IPS DF 6.9 (cell line): ENCODE measurements at regions not wholly inside any gene's neighbourhood (a gene's known extent, or its start where the extent isn't known, plus 50 kb on each side); places are given as distances from the start of the nearest gene placed in this dataset.
"Not testable (repeated sequence)": the region's sequence is repeated elsewhere in the genome, so short reads cannot be mapped to it uniquely, and the experiment has no call there.

ENCODE experiments used
- DNase-seq: peaks from one replicate; pipeline ENCODE4 v3.0.0-alpha.2; 2013; ENCODE audit warnings: low read depth, low spot score
- H3K27ac ChIP-seq: one replicate; pipeline ENCODE4 v1.5.1; 2013; ENCODE audit warnings: low read length, control low read depth
- H3K27me3 ChIP-seq: 2 replicates; pipeline ENCODE4 v1.6.1; 2013; ENCODE audit warnings: mild to moderate bottlenecking, low read length; ENCODE audit not compliant: control insufficient read depth, insufficient read depth
- H3K36me3 ChIP-seq: 2 replicates; pipeline ENCODE4 v1.6.1; 2013; ENCODE audit warnings: low read length; ENCODE audit not compliant: control insufficient read depth, insufficient read depth
- H3K4me1 ChIP-seq: 2 replicates; pipeline ENCODE4 v1.6.1; 2013; ENCODE audit warnings: low read length; ENCODE audit not compliant: control insufficient read depth, insufficient read depth
- H3K4me3 ChIP-seq: 2 replicates; pipeline ENCODE4 v1.5.1; 2013; ENCODE audit warnings: mild to moderate bottlenecking, low read length
- H3K9me3 ChIP-seq: 2 replicates; pipeline ENCODE4 v1.6.1; 2013; ENCODE audit warnings: low read length, inconsistent platforms; ENCODE audit not compliant: control insufficient read depth, insufficient read depth
- WGBS: extraction: QIAGEN DNeasy Blood & Tissue Kit; methylation state at CpG from one replicate; pipeline ENCODE4 v1.1.7; 2013; ENCODE audit warnings: mixed read lengths, missing lambda C conversion rate; ENCODE audit not compliant: insufficient read length, insufficient coverage; 5-methylcytosine and 5-hydroxymethylcytosine counted together

DNA sequence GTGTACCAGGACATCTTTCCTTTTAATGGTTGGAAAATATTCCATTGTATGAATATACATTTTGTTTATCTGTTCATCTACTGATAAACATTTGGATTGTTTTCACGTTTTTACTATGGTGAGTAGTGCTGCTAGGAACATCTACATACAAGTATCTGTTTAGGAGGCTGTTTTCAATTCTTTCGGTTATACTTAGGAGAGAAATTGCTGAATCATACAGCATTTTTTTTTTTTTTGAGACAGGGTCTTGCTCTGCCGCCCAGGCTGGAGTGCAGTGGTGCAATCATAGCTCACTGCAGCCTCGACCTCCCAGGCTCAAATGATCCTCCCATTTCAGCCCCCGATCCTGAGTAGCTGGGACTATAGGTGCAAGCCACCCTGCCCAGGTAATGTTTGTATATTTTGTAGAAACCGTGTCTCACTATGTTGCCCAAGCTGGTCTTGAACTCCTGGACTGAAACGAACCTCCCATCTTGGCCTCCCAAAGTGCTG, 122.9 kb downstream of the CRLF3 start:
- Histone ChIP-seq H3K9me3 (no peaks in the 10 kb centered on the region), H3K4me3 (no peak overlapping the region), H3K27ac (no peak overlapping the region), H3K4me1 (peaks cover 1% of the 10 kb centered on the region; the same call in 1 of the 2 replicates), H3K27me3 (no peaks in the 10 kb centered on the region), H3K36me3 (no peaks in the 10 kb centered on the region)
- no peak for DNase-seq
- WGBS: no CpG with 5 or more reads among the region's 7 CpGs

DNA sequence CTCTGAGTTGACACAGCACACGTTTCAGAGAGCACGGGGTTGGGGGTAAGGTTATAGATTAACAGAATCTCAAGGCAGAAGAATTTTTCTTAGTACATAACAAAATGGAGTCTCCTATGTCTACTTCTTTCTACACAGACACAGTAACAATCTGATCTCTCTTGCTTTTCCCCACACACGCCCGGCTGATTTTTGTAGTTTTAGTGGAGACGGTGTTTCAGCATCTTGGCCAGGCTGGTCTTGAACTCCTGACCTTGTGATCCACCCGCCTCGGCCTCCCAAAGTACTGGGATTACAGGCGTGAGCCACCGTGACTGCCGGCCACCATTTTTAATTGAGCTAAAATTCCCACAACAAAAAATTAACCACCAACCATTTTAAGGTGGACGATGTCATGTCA, 123.7 kb downstream of the CRLF3 start:
- not testable (repeated sequence) for H3K4me3 ChIP-seq, H3K27me3 ChIP-seq, H3K9me3 ChIP-seq, H3K27ac ChIP-seq, DNase-seq, H3K4me1 ChIP-seq, H3K36me3 ChIP-seq
- WGBS: no CpG with 5 or more reads among the region's 11 CpGs

DNA sequence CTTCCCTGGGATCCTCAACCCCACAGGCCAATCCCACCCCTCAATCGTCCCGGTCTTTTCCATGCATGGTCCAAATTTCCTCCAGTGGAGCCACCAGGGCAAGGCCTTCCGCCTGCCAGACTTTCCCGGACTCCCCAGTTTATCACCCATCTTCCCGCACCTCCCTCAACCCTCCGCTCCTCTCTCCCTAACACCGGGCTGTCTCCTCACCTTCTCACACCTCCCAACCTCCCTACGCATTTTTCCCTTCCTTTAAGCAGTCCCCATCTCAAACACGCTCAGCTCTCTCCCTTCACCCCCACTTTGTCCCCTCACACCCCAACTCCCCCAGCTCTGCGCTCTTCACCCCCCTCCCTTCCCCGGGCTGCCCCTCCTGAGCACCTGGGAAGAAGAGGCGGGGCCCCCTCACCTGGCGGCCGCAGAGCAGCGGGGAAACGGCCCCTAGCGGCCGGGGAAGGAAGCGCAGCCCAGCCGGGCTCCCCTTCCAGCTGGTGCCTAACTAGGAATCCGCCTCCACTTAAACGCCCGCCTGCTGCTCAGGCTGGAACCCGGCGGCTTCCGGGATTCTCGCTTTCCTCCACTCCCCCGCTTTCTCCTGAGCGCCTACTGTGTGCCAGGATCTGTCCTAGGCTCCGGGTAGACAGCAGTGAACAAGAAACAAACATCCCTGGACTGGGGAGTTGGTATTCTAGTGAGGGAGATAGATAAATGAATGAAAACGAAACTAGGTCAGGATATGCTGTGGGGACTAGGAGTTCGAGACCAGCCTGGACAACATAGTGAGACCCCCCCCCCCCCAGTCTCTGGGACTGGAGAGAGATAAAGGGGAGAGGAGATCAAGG, 126.7 kb downstream of the CRLF3 start:
- not testable (repeated sequence) for H3K27ac ChIP-seq, H3K9me3 ChIP-seq, H3K27me3 ChIP-seq, H3K36me3 ChIP-seq, H3K4me1 ChIP-seq
- peak; percentile 64 for DNase-seq
- WGBS: no CpG with 5 or more reads among the region's 32 CpGs
- H3K4me3 ChIP-seq: peak overlapping the region; percentile 24; the same call in 1 of the 2 replicates

DNA sequence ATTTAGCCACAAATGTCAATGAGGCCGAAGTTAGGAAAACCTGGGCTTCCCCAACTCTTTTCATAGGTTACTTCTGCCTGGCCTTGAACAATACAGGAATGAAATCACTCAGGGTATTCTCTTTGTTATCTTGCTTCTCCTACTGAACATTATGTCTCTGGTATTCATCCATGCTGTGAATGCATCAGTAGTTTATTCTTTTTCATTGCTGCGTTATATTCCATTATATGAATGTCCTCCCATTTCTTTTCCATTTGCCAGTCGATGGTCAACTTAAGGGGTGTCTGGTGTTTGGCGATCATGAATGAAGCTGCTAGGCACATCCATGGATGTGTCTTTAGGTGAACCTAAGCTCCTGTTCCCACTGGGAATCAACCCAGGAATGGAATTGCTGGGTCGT, 128.3 kb downstream of the CRLF3 start:
- no peak for DNase-seq
- Histone ChIP-seq H3K27ac (no peak overlapping the region), H3K4me3 (no peak overlapping the region), H3K9me3 (no peaks in the 10 kb centered on the region), H3K36me3 (no peaks in the 10 kb centered on the region), H3K27me3 (no peaks in the 10 kb centered on the region), H3K4me1 (no peaks in the 10 kb centered on the region; the same call in 1 of the 2 replicates)
- WGBS: no CpG with 5 or more reads among the region's 5 CpGs

DNA sequence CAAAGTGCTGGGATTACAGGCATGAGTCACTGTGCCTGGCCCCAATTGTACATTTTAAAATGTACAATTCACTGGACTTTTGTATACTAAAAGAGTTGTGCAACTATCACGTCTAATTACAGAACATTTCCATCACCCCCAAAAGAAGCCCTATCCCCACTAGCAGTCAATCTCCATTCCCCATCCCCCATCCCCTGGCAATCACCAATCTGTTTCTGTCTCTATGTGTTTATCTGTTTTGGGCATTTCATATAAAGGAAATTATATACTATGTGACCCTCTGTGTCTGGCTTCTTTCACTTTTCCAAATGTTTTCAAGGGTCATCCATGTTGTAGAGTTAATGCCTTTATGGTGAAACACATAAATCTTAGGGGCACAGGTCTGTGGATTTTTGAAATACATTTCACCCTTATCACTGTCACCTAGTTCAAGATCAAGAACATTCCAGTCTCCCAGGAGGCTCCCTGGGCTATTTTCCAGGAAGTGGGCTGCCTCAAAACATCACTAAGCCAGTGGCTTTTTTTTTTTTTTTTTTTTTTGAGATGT, 129.2 kb downstream of the CRLF3 start:
- H3K27ac ChIP-seq, H3K36me3 ChIP-seq, H3K4me1 ChIP-seq, H3K4me3 ChIP-seq, H3K27me3 ChIP-seq, H3K9me3 ChIP-seq, DNase-seq: not testable (repeated sequence)
- no CpG with 5 or more reads among the region's 1 CpG for WGBS

DNA sequence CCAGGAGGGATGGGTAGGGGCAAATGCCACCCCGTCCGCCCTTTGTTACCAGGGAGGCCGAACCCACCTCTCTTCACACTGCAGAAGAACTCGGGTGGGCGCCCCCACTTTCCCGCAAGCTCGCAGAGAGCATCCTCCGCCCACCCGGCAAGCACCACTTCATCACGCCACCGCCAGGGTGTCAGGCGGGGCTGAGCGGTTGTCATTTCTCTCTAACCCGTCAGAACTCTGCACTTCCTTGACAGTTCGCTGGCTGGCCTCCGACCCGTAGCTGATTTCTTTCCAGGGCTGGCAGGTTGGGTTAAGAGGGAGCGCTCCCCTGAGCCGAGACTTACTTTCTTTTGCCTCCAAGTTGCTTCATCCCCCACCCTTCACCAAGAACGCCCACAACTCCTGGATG, 130.7 kb downstream of the CRLF3 start:
- H3K27me3 ChIP-seq, H3K36me3 ChIP-seq, DNase-seq, H3K4me3 ChIP-seq, H3K4me1 ChIP-seq, H3K27ac ChIP-seq, H3K9me3 ChIP-seq: not testable (repeated sequence)
- WGBS: no CpG with 5 or more reads among the region's 20 CpGs

DNA sequence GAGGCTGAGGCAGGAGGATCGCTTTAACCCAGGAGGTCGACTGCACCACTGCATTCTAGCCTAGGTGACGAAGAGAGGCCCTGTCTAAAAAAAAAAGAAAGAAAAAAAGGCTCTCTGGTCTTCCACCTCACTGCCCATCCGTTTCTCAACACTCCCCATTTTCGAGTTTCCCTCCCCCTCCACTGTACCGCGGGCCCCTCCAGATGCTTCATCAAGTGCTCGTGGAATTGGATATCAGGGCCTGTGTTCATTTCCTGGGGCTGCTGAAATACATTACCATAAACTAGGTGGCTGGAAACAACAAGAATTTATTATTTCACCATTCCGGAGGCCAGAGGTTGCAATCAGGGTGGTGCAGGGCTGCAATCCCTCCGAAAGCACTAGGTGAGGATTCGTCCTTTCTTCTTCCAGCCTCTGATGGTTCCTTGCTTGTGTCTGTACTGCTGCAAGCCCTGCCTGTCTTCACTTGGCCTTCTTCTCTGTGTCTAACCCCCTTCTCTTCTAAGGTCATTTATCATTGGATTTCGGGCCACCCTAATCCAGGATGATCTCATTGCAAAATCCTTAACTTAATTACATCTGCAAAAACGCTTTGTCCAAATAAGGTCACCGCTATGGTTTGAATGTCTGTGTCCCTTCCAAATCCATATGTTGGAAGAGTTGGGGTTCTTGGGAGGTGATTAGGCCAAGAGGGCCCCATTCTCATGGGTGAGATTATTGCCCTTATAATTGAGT, 135.1 kb downstream of the CRLF3 start:
- DNase-seq, H3K4me1 ChIP-seq: not testable (repeated sequence)

DNA sequence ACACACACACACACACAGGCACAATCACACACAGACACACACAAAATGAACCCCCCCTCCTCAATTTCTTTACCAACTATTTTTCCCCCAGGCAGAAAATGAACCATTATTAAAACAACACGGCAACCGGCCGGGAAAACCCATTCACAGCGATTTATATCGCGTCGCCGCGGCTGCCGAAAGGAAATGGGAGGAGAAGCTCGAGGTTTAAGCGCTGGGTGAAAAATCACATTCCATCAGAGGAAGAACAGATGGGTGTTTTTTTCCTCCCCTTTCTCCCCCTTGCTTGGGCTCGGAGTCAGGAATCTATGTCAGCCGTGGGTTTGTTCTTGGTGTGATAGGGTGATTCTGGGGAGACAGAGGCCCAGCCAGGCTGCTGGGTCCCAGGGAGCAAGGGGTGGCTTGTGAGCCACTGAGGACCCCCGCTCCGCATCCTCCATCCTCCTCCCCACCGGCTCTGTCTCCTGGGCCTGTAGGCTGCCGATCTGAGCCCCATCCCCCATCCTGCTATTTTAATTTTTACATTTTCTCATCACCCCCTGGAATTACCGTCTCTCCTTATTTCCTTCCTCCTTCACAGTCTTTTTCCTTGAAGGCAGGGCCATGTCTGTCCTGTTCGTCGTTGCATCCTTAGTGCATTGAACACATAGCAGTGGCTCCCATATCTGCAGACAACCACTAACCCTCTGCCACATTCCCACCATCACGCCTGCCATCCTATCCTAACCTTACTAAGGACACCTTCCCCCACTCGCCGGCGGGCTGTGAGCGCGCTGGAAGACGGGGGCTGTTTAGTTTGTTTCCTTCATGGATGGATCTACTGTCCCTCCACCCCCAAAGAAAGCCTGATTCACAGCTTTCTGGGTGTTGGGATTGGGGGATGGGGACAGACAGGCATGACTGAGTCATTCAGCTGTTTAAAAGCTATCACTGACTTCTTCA, 137.7 kb downstream of the CRLF3 start:
- H3K27ac ChIP-seq, H3K4me3 ChIP-seq, H3K9me3 ChIP-seq, H3K4me1 ChIP-seq, DNase-seq, H3K27me3 ChIP-seq, H3K36me3 ChIP-seq: not testable (repeated sequence)
- WGBS: no CpG with 5 or more reads among the region's 28 CpGs

More for the DNA sequence above, 135.1 kb downstream of the CRLF3 start:
- H3K27me3 ChIP-seq, H3K36me3 ChIP-seq, H3K4me3 ChIP-seq, H3K27ac ChIP-seq, H3K9me3 ChIP-seq: not testable (repeated sequence)
- WGBS: no CpG with 5 or more reads among the region's 14 CpGs

DNA sequence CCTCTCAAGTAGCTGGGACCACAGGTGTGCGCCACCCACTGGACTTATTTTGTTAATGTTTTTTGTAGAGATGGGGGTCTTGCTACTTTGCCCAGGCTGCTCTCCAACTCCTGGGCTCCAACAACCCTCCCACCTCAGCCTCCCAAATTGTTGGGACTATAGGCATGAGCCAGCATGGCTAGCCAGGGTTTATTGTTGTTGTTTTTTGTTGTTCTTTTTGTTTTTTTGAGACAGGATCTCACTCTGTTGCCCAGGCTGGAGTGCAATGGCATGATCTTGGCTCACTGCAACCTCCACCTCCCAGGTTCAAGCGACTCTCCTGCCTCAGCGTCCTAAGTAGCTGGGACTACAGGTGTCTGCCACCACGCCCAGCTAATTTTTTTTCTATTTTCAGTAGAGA, 142.2 kb downstream of the CRLF3 start:
- no CpG with 5 or more reads among the region's 4 CpGs for WGBS
- DNase-seq, H3K36me3 ChIP-seq, H3K4me3 ChIP-seq, H3K4me1 ChIP-seq, H3K27ac ChIP-seq, H3K9me3 ChIP-seq, H3K27me3 ChIP-seq: not testable (repeated sequence)

DNA sequence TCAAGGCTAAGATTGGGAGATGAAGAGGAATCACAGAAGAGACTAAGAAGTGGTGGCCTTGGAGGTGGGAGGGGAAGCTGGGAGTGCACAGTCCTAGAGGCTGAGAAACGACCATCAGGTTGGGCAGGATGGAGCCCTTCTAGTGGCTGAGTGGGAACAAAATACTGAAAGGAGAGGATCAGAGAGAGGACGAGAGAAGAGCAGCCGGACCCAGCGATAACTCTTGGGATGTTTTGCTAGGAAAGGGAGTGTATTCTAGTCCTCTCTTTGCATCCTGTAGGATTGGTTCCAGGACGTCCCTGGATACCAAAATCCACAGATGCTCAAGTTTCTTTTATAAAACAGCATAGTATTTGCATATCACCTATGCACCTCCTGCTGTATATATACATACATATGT, 143.8 kb downstream of the CRLF3 start:
- not testable (repeated sequence) for H3K4me1 ChIP-seq, DNase-seq, H3K27ac ChIP-seq, H3K4me3 ChIP-seq, H3K9me3 ChIP-seq, H3K36me3 ChIP-seq, H3K27me3 ChIP-seq
- WGBS: no CpG with 5 or more reads among the region's 5 CpGs
